Neuronal stem cell (in vitro differentiated cells): ENCODE measurements at regions not wholly inside any gene's neighbourhood (a gene's known extent, or its start where the extent isn't known, plus 50 kb on each side); places are given as distances from the start of the nearest gene placed in this dataset.
A peak's percentile ranks its signal among the peaks of the same experiment; 100 is the strongest.

Experiments
- DNase-seq: peaks from one replicate; pipeline ENCODE4 v3.0.0-alpha.2; 2013; ENCODE audit warnings: low spot score
- H2AFZ ChIP-seq: one replicate; pipeline ENCODE4 v1.6.1; 2013; ENCODE audit warnings: mild to moderate bottlenecking, low read length, inconsistent platforms
- H2AK5ac ChIP-seq: 2 replicates; pipeline ENCODE4 v1.6.1; 2013; ENCODE audit warnings: low read depth, mild to moderate bottlenecking, inconsistent platforms, low read length, moderate library complexity, mixed read lengths
- H2BK120ac ChIP-seq: 2 replicates; pipeline ENCODE4 v1.6.1; 2013; ENCODE audit warnings: low read depth, mild to moderate bottlenecking, inconsistent platforms, low read length, moderate library complexity, mixed read lengths
- H2BK12ac ChIP-seq: one replicate; pipeline ENCODE4 v1.6.1; 2013; ENCODE audit warnings: low read length, inconsistent platforms
- H2BK15ac ChIP-seq: 2 replicates; pipeline ENCODE4 v1.6.1; 2013; ENCODE audit warnings: mild to moderate bottlenecking, low read length, inconsistent platforms, mixed read lengths
- H2BK5ac ChIP-seq: one replicate; pipeline ENCODE4 v1.6.1; 2013; ENCODE audit warnings: inconsistent platforms, mild to moderate bottlenecking, low read length, moderate library complexity
- H3K14ac ChIP-seq: one replicate; pipeline ENCODE4 v1.6.1; 2013; ENCODE audit warnings: low read length, inconsistent platforms
- H3K18ac ChIP-seq: 2 replicates; pipeline ENCODE4 v1.6.1; 2013; ENCODE audit warnings: low read length, inconsistent platforms
- H3K23ac ChIP-seq: 2 replicates; pipeline ENCODE4 v1.6.1; 2013; ENCODE audit warnings: low read depth, mild to moderate bottlenecking, mixed read lengths, low read length, inconsistent platforms; ENCODE audit not compliant: poor library complexity
- H3K27ac ChIP-seq: replicated peaks from 3 replicates; pipeline ENCODE4 v1.5.1; 2013; ENCODE audit warnings: low read length, inconsistent platforms
- H3K27me3 ChIP-seq, 3 experiments: 2 replicates each; pipeline ENCODE4 v1.6.1; 2013; ENCODE audit warnings: low read length in 3 of 3, mild to moderate bottlenecking in 2 of 3, inconsistent platforms in 1 of 3, low read depth in 1 of 3, mixed read lengths in 1 of 3, moderate library complexity in 1 of 3; ENCODE audit not compliant: control insufficient read depth in 3 of 3, insufficient read depth in 3 of 3
- H3K36me3 ChIP-seq, 2 donors: replicated peaks in 1 of 2; 2 replicates each; pipeline ENCODE4 v1.6.1; 2013; ENCODE audit warnings: low read length in 2 of 2; ENCODE audit not compliant: control insufficient read depth in 2 of 2, insufficient read depth in 2 of 2
- H3K4ac ChIP-seq: 2 replicates; pipeline ENCODE4 v1.6.1; 2013; ENCODE audit warnings: inconsistent platforms, mild to moderate bottlenecking, low read length, moderate library complexity
- H3K4me1 ChIP-seq, 2 donors: 1 replicate in 1 of 2; 2 replicates in 1 of 2; pipeline ENCODE4 v1.6.1; 2013; ENCODE audit warnings: low read length in 2 of 2, low read depth in 1 of 2; ENCODE audit not compliant: control insufficient read depth in 2 of 2, insufficient read depth in 1 of 2
- H3K4me2 ChIP-seq: one replicate; pipeline ENCODE4 v1.6.1; 2013; ENCODE audit warnings: mild to moderate bottlenecking, low read length, inconsistent platforms; ENCODE audit not compliant: insufficient read depth, poor library complexity, severe bottlenecking
- H3K4me3 ChIP-seq, 2 donors: 2 replicates each; pipeline ENCODE4 v1.5.1; 2013; ENCODE audit warnings: low read length in 2 of 2, mild to moderate bottlenecking in 2 of 2, inconsistent platforms in 1 of 2, moderate library complexity in 1 of 2
- H3K79me1 ChIP-seq: one replicate; pipeline ENCODE4 v1.6.1; 2013; ENCODE audit warnings: low read depth, mild to moderate bottlenecking, inconsistent platforms, low read length, moderate library complexity
- H3K9ac ChIP-seq: one replicate; pipeline ENCODE4 v1.6.1; 2013; ENCODE audit warnings: mild to moderate bottlenecking, low read depth, low read length, inconsistent platforms; ENCODE audit not compliant: poor library complexity
- H3K9me3 ChIP-seq, 2 donors: replicated peaks in 1 of 2; 2 replicates each; pipeline versions ENCODE3 to v1.6.1; 2013; ENCODE audit warnings: low read length in 2 of 2, mild to moderate bottlenecking in 2 of 2, inconsistent platforms in 1 of 2, low read depth in 1 of 2, mixed read lengths in 1 of 2, moderate library complexity in 1 of 2; ENCODE audit not compliant: control insufficient read depth in 2 of 2, insufficient read depth in 1 of 2
- H4K8ac ChIP-seq: one replicate; pipeline ENCODE4 v1.6.1; 2013; ENCODE audit warnings: low read depth, mild to moderate bottlenecking, inconsistent platforms, low read length, moderate library complexity
- H4K91ac ChIP-seq: one replicate; pipeline ENCODE4 v1.6.1; 2013; ENCODE audit warnings: low read length, low read depth, mild to moderate bottlenecking, inconsistent platforms; ENCODE audit not compliant: poor library complexity
- WGBS, 2 donors: extraction: QIAGEN DNeasy Blood & Tissue Kit; methylation state at CpG; one replicate each; pipeline ENCODE4 v1.1.7; 2013; ENCODE audit warnings: missing lambda C conversion rate in 2 of 2, mixed read lengths in 1 of 2; ENCODE audit not compliant: insufficient read length in 2 of 2, insufficient replicate concordance in 1 of 2; ENCODE audit errors: extremely low coverage in 2 of 2; 5-methylcytosine and 5-hydroxymethylcytosine counted together

DNA sequence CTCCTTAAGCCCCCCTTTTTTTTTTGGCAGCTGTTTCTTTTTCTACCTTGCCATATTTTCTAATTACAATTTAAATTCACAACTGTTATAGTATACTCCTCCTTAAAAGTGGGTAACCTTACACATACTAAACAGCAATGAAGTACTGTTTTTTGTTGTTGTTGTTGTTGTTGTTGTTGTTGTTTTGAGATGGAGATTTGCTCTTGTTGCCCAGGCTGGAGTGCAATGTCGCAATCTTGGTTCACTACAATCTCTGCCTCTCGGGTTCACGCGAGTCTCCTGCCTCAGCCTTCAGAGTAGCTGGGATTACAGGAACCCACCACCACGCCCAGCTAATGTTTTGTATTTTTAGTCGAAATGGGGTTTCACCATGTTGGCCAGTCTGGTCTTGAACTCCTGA, 669.1 kb upstream of the CDH6 start:
- no peak overlapping the region for H3K23ac ChIP-seq
- no peaks in the 10 kb centered on the region for H3K79me1 ChIP-seq
- H2BK120ac ChIP-seq = no peak overlapping the region
- H3K36me3 ChIP-seq = no peaks in the 10 kb centered on the region
- H2AK5ac ChIP-seq = no peak overlapping the region
- no CpG with 5 or more reads among the region's 6 CpGs for WGBS, 2 donors
- no peak overlapping the region for H2BK12ac ChIP-seq
- H3K4ac ChIP-seq = no peak overlapping the region
- H3K27me3 ChIP-seq = no peaks in the 10 kb centered on the region
- no peak overlapping the region for H4K8ac ChIP-seq
- no peak overlapping the region for H4K91ac ChIP-seq
- H2AFZ ChIP-seq = no peak overlapping the region
- no peak overlapping the region for H3K4me3 ChIP-seq
- H3K27ac ChIP-seq = no peak overlapping the region
- H3K9ac ChIP-seq = no peak overlapping the region
- H2BK5ac ChIP-seq = no peak overlapping the region
- H3K4me2 ChIP-seq = no peak overlapping the region
- H3K9me3 ChIP-seq = no peaks in the 10 kb centered on the region
- no peak overlapping the region for H2BK15ac ChIP-seq
- H3K4me1 ChIP-seq = peaks cover 0 to 5% of the 10 kb centered on the region in 2 donors
- H3K18ac ChIP-seq = no peak overlapping the region
- no peak for DNase-seq
- H3K14ac ChIP-seq = no peak overlapping the region

DNA sequence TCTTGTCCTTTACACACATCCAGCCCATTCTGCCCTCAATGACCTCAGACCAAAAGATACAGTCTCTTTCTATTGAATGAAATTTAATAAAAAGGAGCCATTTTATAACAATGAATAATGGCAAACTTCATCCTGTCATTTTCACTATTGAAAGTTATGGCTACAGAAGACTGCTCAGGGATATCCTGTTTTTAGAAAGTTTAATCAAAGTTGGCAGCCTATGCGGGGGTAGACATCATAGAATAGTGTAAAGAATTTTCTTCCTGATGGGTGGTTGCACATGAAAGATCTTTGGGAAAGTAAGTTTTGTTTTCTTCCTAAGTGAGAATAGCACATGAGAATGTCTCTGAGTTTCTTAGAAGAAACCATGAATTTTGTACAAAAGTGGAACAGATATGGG, 670.4 kb upstream of the CDH6 start:
- Histone ChIP-seq H3K9me3 (no peaks in the 10 kb centered on the region), H3K27ac (no peak overlapping the region), H3K23ac (no peak overlapping the region), H3K79me1 (no peaks in the 10 kb centered on the region), H3K4me2 (no peak overlapping the region), H3K4me1 (peaks cover 0 to 5% of the 10 kb centered on the region in 2 donors), H4K91ac (no peak overlapping the region), H3K4me3 (no peak overlapping the region), H3K9ac (no peak overlapping the region), H4K8ac (no peak overlapping the region), H3K14ac (no peak overlapping the region), H3K18ac (no peak overlapping the region), H3K4ac (no peak overlapping the region), H2AK5ac (no peak overlapping the region), H2BK5ac (no peak overlapping the region), H2BK12ac (no peak overlapping the region), H2BK120ac (no peak overlapping the region), H2BK15ac (no peak overlapping the region), H2AFZ (peak overlapping the region; percentile 8), H3K27me3 (no peaks in the 10 kb centered on the region), H3K36me3 (no peaks in the 10 kb centered on the region)
- no peak for DNase-seq
- no CpG with 5 or more reads among the region's 1 CpG for WGBS, 2 donors

DNA sequence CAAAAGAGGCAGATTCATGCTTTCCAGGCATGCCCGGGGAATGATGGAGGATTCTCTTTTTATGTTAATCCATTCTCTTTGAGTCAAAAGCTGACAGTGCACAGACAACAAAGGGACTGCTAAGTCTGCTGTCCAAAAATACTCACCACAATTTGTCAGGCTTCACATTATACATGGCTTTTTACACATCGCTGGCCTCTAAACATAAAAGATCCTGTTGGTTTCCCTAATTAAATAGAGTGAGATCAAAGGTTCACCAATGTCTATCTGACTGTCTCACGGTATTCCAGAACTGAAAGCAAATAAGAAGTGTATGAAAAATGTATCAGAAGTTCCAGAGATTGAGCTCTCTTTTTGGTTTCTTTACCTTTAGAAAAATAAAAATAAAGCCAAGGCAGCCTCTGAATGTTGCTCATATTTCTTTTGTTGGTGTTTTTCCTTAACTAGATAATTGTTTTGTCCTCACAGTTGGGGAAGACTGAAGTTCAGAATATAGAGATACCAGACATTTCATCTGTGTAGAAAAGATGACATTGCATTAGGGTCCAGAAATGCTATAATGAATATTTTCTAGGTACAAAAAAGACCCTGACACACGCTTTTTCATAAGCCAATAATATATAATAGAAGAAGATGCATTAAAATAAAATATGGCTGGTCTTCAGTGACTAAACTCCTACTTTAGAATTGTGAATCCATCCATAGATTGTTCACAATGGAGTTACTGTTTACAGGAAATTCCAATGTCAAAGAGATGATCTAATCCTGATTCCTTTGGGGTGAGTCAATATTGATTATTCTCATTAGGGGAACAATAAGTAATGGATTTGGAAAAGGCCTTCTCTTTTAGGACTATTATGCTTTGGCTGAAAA, 688.2 kb upstream of the CDH6 start:
- no peak overlapping the region for H2BK12ac ChIP-seq
- peaks cover 2 to 13% of the 10 kb centered on the region in 2 donors for H3K4me1 ChIP-seq
- H3K4me3 ChIP-seq = no peak overlapping the region
- H3K9me3 ChIP-seq = no peaks in the 10 kb centered on the region
- H3K23ac ChIP-seq = no peak overlapping the region
- no peak overlapping the region for H2BK120ac ChIP-seq
- H2BK5ac ChIP-seq = no peak overlapping the region
- no peak overlapping the region for H3K9ac ChIP-seq
- H4K91ac ChIP-seq = no peak overlapping the region
- no peak overlapping the region for H3K4me2 ChIP-seq
- H2AK5ac ChIP-seq = no peak overlapping the region
- H3K14ac ChIP-seq = no peak overlapping the region
- WGBS, 2 donors = no CpG with 5 or more reads among the region's 4 CpGs
- DNase-seq = peak; percentile 37
- H3K79me1 ChIP-seq = no peaks in the 10 kb centered on the region
- H2AFZ ChIP-seq = no peak overlapping the region
- no peak overlapping the region for H2BK15ac ChIP-seq
- H3K4ac ChIP-seq = no peak overlapping the region
- no peak overlapping the region for H3K18ac ChIP-seq
- no peaks in the 10 kb centered on the region for H3K36me3 ChIP-seq
- no peak overlapping the region for H3K27ac ChIP-seq
- H4K8ac ChIP-seq = no peak overlapping the region
- H3K27me3 ChIP-seq = no peaks in the 10 kb centered on the region

DNA sequence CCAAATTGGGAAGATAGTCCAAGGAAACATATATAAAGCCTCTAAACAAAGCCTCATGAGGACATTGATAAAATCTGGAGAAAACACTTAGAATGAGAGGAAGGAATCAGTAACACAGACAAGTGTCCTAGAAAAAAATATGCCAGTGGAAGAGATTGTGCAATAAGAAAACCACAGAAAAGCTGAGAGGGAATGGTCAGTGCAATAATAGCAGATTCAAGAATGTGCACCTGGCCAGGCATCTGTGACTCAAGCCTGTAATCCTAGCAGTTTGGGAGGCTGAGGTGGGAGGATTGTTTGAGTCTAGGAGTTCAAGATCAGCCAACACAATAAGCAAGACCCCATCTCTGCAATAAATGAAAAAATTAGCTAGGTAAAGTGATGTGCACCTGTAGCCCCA, 691.2 kb upstream of the CDH6 start:
- H3K27me3 ChIP-seq = no peaks in the 10 kb centered on the region
- H2AK5ac ChIP-seq = no peak overlapping the region
- no peak overlapping the region for H3K27ac ChIP-seq
- no peaks in the 10 kb centered on the region for H3K36me3 ChIP-seq
- H2BK5ac ChIP-seq = no peak overlapping the region
- no peak overlapping the region for H4K8ac ChIP-seq
- no peak overlapping the region for H3K23ac ChIP-seq
- H2BK12ac ChIP-seq = no peak overlapping the region
- H3K4me3 ChIP-seq = no peak overlapping the region
- H3K14ac ChIP-seq = no peak overlapping the region
- no peak overlapping the region for H2BK120ac ChIP-seq
- no peak overlapping the region for H3K9ac ChIP-seq
- H3K4ac ChIP-seq = no peak overlapping the region
- no peaks in the 10 kb centered on the region for H3K79me1 ChIP-seq
- H3K4me1 ChIP-seq = peaks cover 2 to 13% of the 10 kb centered on the region in 2 donors
- no peak overlapping the region for H4K91ac ChIP-seq
- no peak overlapping the region for H2BK15ac ChIP-seq
- DNase-seq = no peak
- H3K9me3 ChIP-seq = no peaks in the 10 kb centered on the region
- no peak overlapping the region for H2AFZ ChIP-seq
- no peak overlapping the region for H3K4me2 ChIP-seq
- no peak overlapping the region for H3K18ac ChIP-seq
